ENCODE measurements at regions not wholly inside any gene's neighbourhood (a gene's known extent, or its start where the extent isn't known, plus 50 kb on each side); places are given as distances from the start of the nearest gene placed in this dataset.

- no peak for DNase-seq
Measured at GRCh38 chr15:45743426-45744235, 108.8 kb downstream of the SQOR start.

- DNase-seq, result no peak
Measured at GRCh38 chr15:45744236-45744589, 109.4 kb downstream of the SQOR start.

GRCh38 chr15:45747426-45747825 is 112.6 kb downstream of the SQOR start:
- DNase-seq, result no peak

- no peak for DNase-seq
Measured at GRCh38 chr15:45751629-45752028, 116.8 kb downstream of the SQOR start.

GRCh38 chr15:45759936-45760335 is 125.1 kb downstream of the SQOR start:
- DNase-seq, result no peak

GRCh38 chr15:45762726-45763125 is 127.9 kb downstream of the SQOR start:
- no peak for DNase-seq

GRCh38 chr15:45763170-45763869 is 128.5 kb downstream of the SQOR start:
- no peak for DNase-seq

- no peak for DNase-seq
Measured at GRCh38 chr15:45773149-45773548, 138.3 kb downstream of the SQOR start.

GRCh38 chr15:45776772-45777171 is 141.9 kb downstream of the SQOR start:
- no peak for DNase-seq

GRCh38 chr15:45777781-45778180 is 143.0 kb downstream of the SQOR start:
- no peak for DNase-seq

- DNase-seq, result no peak
Measured at GRCh38 chr15:45780352-45780751, 145.5 kb downstream of the SQOR start.

- DNase-seq, result no peak
Measured at GRCh38 chr15:45784656-45785055, 149.8 kb downstream of the SQOR start.

- DNase-seq, result no peak
Measured at GRCh38 chr15:45785897-45786296, 151.1 kb downstream of the SQOR start.

- no peak for DNase-seq
Measured at GRCh38 chr15:45790325-45790943, 155.6 kb downstream of the SQOR start.

GRCh38 chr15:45794304-45794703 is 159.5 kb downstream of the SQOR start:
- DNase-seq, result no peak

- no peak for DNase-seq
Measured at GRCh38 chr15:45794712-45795439, 160.0 kb downstream of the SQOR start.

GRCh38 chr15:45795440-45796069 is 160.7 kb downstream of the SQOR start:
- DNase-seq, result no peak

GRCh38 chr15:45796433-45796832 is 161.6 kb downstream of the SQOR start:
- DNase-seq, result no peak

GRCh38 chr15:45799508-45799907 is 164.7 kb downstream of the SQOR start:
- no peak for DNase-seq

GRCh38 chr15:45801543-45801942 is 166.7 kb downstream of the SQOR start:
- no peak for DNase-seq

GRCh38 chr15:45802140-45802539 is 167.3 kb downstream of the SQOR start:
- DNase-seq, result no peak

- DNase-seq, result no peak
Measured at GRCh38 chr15:45804028-45804427, 169.2 kb downstream of the SQOR start.

GRCh38 chr15:45810201-45810600 is 175.4 kb downstream of the SQOR start:
- DNase-seq, result no peak

Measured in activated gamma-delta T cell (primary cell).